ENCODE measurements at regions not wholly inside any gene's neighbourhood (a gene's known extent, or its start where the extent isn't known, plus 50 kb on each side); places are given as distances from the start of the nearest gene placed in this dataset.

DNA sequence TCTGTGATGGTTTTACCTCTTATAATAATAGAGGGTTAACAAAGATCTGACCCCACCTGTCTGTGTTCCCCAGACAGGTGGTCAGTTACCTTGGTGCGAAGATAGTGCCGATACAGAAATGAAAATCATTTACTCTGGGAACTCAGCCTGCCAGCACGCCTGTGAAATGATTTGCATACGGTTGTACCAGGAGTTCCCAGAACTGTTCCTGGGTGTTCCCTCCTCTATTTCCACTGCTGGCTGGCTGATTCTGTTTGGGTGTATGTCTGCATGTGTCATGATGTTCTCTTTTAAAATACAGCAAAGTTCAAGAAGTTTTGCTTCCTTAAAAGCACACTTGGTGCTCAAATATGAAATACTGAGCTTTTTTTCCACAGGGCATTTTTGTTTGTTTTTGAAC is 527.1 kb downstream of the FGF9 start:
- Mint-ChIP-seq H3K27me3 (ENCODE audit: low read depth) (no peaks in the 10 kb centered on the region), H3K9me3 (no peaks in the 10 kb centered on the region), H3K27ac (no peak overlapping the region), H3K4me1 (ENCODE audit: low read depth) (no peaks in the 10 kb centered on the region), H3K36me3 (ENCODE audit: low read depth) (no peaks in the 10 kb centered on the region), H3K4me3 (no peak overlapping the region)

DNA sequence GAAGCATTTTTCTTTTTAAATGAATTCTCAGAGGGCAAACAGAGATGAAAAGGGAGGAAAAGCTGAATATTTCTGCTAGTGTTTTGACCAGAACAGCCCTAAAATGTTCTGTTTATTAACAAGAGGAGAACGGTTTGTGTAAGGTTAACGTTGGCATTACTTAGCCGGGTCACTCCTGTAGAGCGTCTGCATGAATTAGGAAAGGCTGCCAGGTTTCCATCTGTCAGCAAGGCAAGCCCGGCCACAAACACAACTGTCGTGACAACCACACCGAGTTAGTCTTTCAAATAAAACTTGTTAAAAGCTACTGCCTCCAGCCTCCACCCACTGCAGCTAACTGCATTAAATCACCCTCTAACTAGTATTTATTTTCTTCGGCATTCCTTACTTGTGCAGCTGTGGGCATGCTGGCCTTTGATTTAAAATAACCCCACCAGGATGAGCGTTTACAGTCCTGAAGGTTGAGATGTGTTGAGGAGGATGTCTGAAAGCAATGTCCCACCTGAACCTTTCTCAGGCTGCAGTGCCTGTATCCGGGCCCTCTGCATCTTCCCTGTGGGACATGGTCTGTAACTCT is 527.9 kb downstream of the FGF9 start:
- Mint-ChIP-seq H3K9me3 (no peaks in the 10 kb centered on the region), H3K4me3 (no peak overlapping the region), H3K4me1 (ENCODE audit: low read depth) (no peaks in the 10 kb centered on the region), H3K27ac (no peak overlapping the region), H3K27me3 (ENCODE audit: low read depth) (peaks cover 1% of the 10 kb centered on the region), H3K36me3 (ENCODE audit: low read depth) (no peaks in the 10 kb centered on the region)

DNA sequence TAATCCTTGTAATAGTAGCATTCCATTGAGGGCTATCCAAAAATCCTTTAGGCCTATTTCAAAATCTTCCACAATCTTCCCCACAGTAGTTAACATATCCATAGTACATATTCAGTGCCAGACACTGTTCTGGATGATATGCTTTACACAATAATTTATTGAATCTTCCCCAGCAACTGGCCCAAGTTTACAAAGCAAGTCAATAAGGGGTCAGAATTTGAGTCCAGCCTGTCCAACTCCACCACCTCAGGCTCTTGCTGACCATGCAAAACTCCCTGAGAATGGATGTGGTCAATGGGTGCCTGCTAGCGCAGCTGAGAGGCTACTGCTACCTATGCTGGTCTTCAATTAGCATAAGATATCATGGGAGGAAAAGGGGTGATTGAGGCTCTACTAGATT is 529.6 kb downstream of the FGF9 start:
- no peaks in the 10 kb centered on the region for H3K36me3 Mint-ChIP-seq (ENCODE audit: low read depth)
- H3K4me3 Mint-ChIP-seq: no peak overlapping the region

DNA sequence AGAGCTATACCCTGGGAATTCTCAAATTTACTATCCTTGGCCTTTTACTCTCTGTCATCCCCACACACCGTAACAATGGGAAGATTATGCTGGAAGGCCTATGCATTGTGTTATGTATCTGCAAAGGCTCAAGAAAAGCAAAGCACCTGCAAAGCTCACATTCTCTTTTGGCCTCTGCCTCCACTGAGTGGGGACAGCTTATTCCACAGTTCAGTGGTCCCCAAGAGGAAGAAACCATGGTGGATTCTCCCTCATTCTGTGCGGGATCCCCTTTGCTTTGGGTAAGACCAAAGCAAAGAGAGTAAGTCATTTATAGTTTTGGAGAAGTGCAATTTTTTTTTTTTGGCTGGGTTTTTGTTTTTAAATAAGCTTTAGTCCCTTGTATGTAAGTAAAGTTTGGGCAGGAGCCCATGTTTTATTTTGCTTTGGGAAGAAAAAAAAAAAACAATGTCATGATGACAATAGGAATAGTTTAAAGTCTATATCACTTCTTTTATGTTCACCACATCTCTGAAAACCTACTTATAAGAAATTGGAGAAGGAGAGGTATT is 530.6 kb downstream of the FGF9 start:
- H3K4me1 Mint-ChIP-seq (ENCODE audit: low read depth): no peaks in the 10 kb centered on the region
- peaks cover 6% of the 10 kb centered on the region for H3K27me3 Mint-ChIP-seq (ENCODE audit: low read depth)
- H3K27ac Mint-ChIP-seq: no peak overlapping the region
- H3K36me3 Mint-ChIP-seq (ENCODE audit: low read depth): no peaks in the 10 kb centered on the region
- no peaks in the 10 kb centered on the region for H3K9me3 Mint-ChIP-seq
- no peak overlapping the region for H3K4me3 Mint-ChIP-seq

More for the DNA sequence above, 529.6 kb downstream of the FGF9 start:
- Mint-ChIP-seq H3K4me1 (ENCODE audit: low read depth) (no peaks in the 10 kb centered on the region), H3K27ac (no peak overlapping the region), H3K27me3 (ENCODE audit: low read depth) (peaks cover 6% of the 10 kb centered on the region), H3K9me3 (no peaks in the 10 kb centered on the region)

DNA sequence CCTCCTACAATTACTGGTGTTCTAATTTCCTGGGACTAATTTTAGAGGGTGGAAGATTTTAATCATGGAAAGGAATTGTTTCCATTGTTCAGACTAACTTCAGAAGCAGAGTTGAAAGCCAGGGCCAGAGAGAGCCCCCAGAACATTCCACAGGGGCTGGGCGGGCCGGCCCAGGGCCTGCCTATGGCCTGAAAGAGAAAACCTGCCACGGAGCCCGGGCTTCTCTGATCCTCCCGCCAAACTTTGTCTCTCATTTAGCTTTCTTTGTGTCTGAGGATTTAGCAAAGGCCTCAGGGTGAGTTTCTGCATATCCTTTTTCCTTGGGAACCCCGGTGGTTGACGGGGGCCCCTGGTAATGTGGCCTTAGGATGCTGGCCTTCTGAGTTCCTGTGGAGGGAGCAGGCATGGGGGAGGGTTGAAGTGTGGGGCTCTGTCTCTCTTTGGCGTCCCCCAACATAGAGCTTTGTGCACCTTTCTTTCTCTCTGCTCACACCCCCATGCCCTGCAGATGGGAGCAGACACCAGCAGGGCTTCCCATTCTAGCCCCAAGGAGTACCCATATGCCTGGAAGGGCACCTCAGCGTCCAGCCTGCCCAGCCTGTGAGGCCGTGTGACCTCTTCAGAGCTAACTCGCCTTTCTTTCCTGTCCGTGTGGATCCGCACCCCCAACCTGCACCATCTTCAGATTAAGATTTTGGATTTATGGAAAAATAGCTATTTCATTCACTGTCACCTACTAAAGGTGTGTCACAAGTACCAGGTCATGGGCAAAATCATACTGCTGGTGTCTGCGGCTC is 539.5 kb downstream of the FGF9 start:
- H3K4me1 Mint-ChIP-seq (ENCODE audit: low read depth): peaks cover 5% of the 10 kb centered on the region
- no peaks in the 10 kb centered on the region for H3K9me3 Mint-ChIP-seq
- H3K27me3 Mint-ChIP-seq (ENCODE audit: low read depth): no peaks in the 10 kb centered on the region
- no peak overlapping the region for H3K4me3 Mint-ChIP-seq
- H3K27ac Mint-ChIP-seq: no peak overlapping the region
- H3K36me3 Mint-ChIP-seq (ENCODE audit: low read depth): no peaks in the 10 kb centered on the region

DNA sequence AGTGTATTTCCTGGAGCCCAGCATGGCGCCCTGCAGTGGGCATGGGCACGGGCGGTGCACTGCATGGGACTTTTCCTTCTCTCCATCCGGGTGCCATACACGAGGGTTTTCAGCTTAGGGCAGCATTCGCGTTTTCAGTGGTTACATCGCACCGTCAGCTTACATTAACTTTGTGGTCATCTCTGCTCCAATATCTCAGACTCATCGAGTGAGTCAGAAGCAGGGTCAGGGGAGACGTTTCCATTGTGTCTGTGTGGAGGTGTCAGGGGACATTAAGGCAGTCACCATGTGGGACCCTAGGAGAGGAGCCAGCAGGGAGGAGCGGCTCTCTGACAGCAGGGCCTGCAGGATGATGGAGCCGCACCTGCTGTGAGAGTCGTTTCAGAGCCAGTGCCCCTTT is 541.0 kb downstream of the FGF9 start:
- H3K4me3 Mint-ChIP-seq: no peak overlapping the region
- no peak overlapping the region for H3K27ac Mint-ChIP-seq
- H3K4me1 Mint-ChIP-seq (ENCODE audit: low read depth): peaks cover 5% of the 10 kb centered on the region
- no peaks in the 10 kb centered on the region for H3K27me3 Mint-ChIP-seq (ENCODE audit: low read depth)
- H3K9me3 Mint-ChIP-seq: no peaks in the 10 kb centered on the region
- no peaks in the 10 kb centered on the region for H3K36me3 Mint-ChIP-seq (ENCODE audit: low read depth)

DNA sequence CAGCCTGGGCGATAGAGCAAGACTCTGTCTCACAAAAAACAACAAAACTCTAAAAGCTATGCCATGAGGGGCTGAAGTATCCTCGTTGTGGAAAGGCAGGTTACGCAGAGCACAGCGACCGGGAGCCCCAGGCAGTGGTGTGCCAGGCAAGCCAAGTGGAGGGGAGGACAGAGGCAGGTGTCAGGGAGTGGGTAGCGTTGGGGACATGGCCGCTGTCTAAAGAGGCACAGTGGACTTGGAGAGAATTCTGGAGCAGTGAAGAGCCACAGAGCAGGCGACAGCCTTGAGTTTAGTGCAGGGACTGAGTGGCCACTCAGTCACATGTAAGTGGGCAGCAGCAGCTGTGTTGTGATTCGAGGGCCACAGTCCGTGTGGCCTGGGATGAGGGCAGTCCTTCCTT is 541.7 kb downstream of the FGF9 start:
- H3K36me3 Mint-ChIP-seq (ENCODE audit: low read depth): no peaks in the 10 kb centered on the region
- H3K4me3 Mint-ChIP-seq: no peak overlapping the region
- peaks cover 5% of the 10 kb centered on the region for H3K4me1 Mint-ChIP-seq (ENCODE audit: low read depth)
- no peaks in the 10 kb centered on the region for H3K27me3 Mint-ChIP-seq (ENCODE audit: low read depth)
- H3K9me3 Mint-ChIP-seq: no peaks in the 10 kb centered on the region
- no peak overlapping the region for H3K27ac Mint-ChIP-seq

DNA sequence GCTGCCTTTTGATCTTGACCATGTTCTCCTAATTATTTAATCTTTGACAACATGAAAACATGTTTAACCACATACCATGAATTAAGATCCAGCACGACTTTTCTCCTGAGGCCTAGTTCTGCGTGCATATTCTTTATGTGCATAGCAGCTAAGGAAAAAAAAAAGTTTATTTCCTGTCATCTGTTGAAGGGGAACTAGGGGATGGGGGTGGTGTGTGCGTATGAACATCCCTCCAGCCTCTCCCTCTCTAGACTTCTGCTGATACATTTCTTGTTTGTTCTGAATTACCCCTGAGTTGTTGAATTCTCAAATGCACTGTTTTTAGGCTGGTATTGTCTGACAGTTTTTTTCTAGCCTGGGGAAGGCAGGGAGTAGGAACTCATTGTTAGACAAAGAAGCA is 543.3 kb downstream of the FGF9 start:
- no peak overlapping the region for H3K27ac Mint-ChIP-seq
- no peak overlapping the region for H3K4me3 Mint-ChIP-seq
- no peaks in the 10 kb centered on the region for H3K27me3 Mint-ChIP-seq (ENCODE audit: low read depth)
- H3K9me3 Mint-ChIP-seq: no peaks in the 10 kb centered on the region
- H3K4me1 Mint-ChIP-seq (ENCODE audit: low read depth): peaks cover 5% of the 10 kb centered on the region
- H3K36me3 Mint-ChIP-seq (ENCODE audit: low read depth): no peaks in the 10 kb centered on the region

DNA sequence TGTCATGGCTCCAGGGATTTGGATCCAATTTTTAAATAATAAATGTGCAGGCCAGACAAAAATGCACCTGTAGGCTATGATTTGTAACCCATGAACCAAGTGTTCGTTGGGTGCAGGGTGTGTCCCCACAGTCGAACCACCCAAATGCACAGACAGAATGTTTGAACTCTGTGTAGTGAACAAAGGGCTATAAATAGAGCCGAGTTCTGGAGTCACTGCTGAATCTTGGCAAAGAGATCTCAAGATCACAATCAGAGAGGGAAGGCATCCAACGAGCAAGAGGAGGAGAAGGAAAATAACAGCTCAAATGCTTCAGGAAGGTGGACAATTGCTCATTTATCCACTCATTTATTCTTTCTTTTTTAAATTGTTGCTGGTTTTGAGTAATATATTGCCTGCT is 547.9 kb downstream of the FGF9 start:
- Mint-ChIP-seq H3K36me3 (ENCODE audit: low read depth) (no peaks in the 10 kb centered on the region), H3K4me1 (ENCODE audit: low read depth) (peaks cover under 1% of the 10 kb centered on the region), H3K9me3 (no peaks in the 10 kb centered on the region), H3K27ac (no peak overlapping the region), H3K4me3 (no peak overlapping the region), H3K27me3 (ENCODE audit: low read depth) (no peaks in the 10 kb centered on the region)

DNA sequence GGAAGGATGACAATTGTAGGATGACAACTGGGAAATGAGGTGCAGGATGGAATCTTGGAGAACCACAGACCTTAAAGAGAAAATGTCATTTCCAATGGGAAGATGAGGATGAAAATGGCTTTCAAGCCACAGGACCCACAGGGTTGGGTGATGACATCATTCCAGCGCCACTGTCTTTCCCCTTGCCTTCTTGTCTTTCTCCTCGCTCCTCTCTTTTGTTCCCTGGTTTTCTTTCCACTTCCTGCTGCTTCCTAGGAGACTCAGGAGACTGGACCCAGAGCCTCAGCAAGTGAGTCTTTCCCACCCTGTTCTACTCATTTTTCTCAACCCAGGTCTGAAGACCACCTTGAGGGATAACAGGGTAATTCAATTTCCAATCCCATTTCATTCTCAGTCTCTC is 548.8 kb downstream of the FGF9 start:
- no peak overlapping the region for H3K4me3 Mint-ChIP-seq
- H3K36me3 Mint-ChIP-seq (ENCODE audit: low read depth): no peaks in the 10 kb centered on the region
- H3K9me3 Mint-ChIP-seq: no peaks in the 10 kb centered on the region
- no peak overlapping the region for H3K27ac Mint-ChIP-seq
- H3K4me1 Mint-ChIP-seq (ENCODE audit: low read depth): no peaks in the 10 kb centered on the region
- no peaks in the 10 kb centered on the region for H3K27me3 Mint-ChIP-seq (ENCODE audit: low read depth)

DNA sequence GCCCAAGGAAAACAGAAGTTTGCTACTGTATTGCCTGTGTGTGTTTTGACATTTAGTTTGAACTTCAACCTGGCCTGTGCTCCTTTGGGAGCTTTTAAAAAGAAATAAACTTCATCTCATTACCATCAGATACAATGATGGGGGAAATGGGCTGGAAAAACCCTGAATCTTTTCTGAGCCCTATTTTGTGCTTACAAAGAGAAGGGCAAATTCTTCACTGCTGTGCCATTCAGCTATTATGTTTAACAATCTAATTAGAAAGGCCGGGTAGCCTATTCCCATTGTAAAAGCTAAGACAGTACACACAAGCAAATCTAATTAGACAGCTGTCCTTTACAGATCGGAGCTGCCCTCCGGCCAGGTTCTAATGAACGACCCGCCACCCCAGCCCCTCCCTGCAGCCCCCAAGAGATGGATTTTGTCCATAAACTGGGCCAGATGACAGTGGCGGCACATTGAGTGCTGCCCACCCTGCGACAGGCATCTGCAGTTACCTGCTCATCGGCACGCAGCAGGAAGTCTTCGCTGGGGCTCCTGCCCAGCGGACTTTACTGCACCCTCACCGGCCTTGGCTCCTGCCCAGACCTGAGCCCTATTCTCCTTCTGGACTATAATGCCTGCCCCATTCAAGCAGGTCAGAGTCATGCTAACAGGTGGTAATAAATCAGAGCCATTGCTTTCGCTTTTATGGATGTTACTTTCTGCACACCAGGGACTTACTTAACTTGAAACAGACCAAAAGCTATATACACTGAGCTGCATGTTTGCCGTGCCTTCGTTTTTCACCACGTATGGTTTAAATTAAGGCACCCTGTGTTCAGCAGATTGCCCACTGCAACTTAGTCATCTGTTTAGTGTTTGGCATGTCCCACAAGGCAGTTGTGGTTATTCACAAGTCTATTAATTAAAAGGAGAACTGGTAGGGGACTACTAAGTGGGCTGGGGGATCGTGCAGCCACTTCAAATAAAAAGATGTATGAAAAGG is 549.6 kb downstream of the FGF9 start:
- Mint-ChIP-seq H3K36me3 (ENCODE audit: low read depth) (no peaks in the 10 kb centered on the region), H3K9me3 (no peaks in the 10 kb centered on the region), H3K4me3 (no peak overlapping the region)

DNA sequence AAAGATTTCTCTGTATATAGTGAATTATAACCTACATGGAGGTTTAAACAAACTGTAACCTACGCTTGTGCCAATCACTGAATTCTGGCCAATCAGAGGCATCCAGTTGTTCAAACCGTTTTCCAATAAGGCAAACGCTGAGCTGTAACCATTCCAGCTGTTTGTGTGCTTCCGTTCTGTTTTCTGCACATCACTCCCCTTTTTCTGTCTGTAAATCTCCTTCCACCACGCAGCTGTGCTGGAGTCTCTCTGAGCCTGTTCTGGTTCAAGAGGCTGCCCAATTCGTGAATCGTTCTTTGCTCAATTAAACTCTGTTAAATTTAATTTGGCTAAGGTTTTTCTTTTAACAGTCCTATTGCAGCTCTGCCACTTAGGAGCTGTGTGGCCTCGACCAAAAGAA is 552.5 kb downstream of the FGF9 start:
- Mint-ChIP-seq H3K27ac (no peak overlapping the region), H3K4me1 (ENCODE audit: low read depth) (no peaks in the 10 kb centered on the region), H3K27me3 (ENCODE audit: low read depth) (no peaks in the 10 kb centered on the region), H3K9me3 (no peaks in the 10 kb centered on the region), H3K4me3 (no peak overlapping the region), H3K36me3 (ENCODE audit: low read depth) (no peaks in the 10 kb centered on the region)

More for the DNA sequence above, 549.6 kb downstream of the FGF9 start:
- Mint-ChIP-seq H3K27ac (no peak overlapping the region), H3K4me1 (ENCODE audit: low read depth) (no peaks in the 10 kb centered on the region), H3K27me3 (ENCODE audit: low read depth) (no peaks in the 10 kb centered on the region)

DNA sequence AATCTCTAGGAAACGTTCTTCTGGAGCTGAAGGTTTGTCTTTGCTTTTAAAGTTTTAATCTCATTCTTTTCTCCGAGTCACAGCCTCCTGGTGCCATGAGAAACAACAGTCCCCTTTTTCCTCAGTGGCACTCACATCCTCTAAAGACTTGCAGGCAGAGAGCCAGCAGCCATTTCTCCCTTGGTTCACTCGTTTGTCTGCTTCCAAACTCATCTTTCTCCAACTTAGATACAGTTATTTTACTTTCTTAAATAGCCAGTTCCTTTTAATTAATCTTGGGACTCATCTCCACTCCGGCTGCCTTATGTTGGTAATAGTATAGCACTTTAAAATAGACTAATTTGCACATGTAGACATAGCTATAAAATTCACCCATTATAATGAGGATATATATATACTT is 555.2 kb downstream of the FGF9 start:
- H3K9me3 Mint-ChIP-seq: no peaks in the 10 kb centered on the region

DNA sequence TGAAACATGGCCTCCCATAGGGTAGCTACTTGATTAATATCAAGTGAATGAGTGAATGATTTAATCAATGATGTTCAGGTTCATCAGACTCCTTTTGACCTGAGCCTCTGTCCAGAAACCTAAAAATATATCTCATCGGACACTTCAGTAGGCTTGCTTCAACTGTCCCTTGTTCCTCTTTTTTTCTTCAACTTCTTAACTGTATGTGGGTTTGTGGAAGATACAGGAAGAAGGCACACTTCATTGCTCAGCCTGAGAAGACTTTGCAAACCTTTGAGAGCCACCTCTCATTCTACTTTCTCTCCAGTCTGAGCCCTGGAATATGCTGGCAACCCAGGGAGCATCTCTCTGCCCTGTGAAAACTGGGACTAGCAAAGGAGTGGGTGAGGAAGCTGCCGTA is 557.0 kb downstream of the FGF9 start:
- Mint-ChIP-seq H3K27ac (no peak overlapping the region), H3K9me3 (no peaks in the 10 kb centered on the region), H3K36me3 (ENCODE audit: low read depth) (no peaks in the 10 kb centered on the region), H3K27me3 (ENCODE audit: low read depth) (no peaks in the 10 kb centered on the region), H3K4me3 (no peak overlapping the region), H3K4me1 (ENCODE audit: low read depth) (peaks cover 6% of the 10 kb centered on the region)

More for the DNA sequence above, 555.2 kb downstream of the FGF9 start:
- no peaks in the 10 kb centered on the region for H3K27me3 Mint-ChIP-seq (ENCODE audit: low read depth)
- H3K27ac Mint-ChIP-seq: no peak overlapping the region
- H3K36me3 Mint-ChIP-seq (ENCODE audit: low read depth): no peaks in the 10 kb centered on the region
- H3K4me3 Mint-ChIP-seq: no peak overlapping the region
- peaks cover 6% of the 10 kb centered on the region for H3K4me1 Mint-ChIP-seq (ENCODE audit: low read depth)
